ENCODE measurements at regions not wholly inside any gene's neighbourhood (a gene's known extent, or its start where the extent isn't known, plus 50 kb on each side); places are given as distances from the start of the nearest gene placed in this dataset.
"Not testable (repeated sequence)": the region's sequence is repeated elsewhere in the genome, so short reads cannot be mapped to it uniquely, and the experiment has no call there.

DNA sequence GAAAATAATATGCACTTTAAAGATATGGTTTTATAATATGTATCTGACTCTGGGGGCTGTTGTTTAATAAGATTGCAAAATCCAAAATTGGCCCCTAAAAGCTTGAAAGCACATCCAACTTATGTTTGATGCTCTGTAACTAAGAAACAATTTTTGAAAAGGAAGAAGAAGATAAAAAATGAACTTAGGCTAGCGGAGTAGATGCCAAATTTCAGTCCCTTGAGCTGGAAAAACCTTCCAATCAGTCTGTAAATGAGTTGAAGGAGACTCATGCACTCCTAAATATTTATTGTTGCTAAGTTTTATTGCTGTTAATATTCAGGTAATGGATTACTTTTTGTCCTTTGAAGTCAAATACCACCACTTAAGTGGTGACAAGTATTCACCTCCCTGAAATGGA is 465.0 kb downstream of the ZEB2 start:
- DNase-seq = no peak

DNA sequence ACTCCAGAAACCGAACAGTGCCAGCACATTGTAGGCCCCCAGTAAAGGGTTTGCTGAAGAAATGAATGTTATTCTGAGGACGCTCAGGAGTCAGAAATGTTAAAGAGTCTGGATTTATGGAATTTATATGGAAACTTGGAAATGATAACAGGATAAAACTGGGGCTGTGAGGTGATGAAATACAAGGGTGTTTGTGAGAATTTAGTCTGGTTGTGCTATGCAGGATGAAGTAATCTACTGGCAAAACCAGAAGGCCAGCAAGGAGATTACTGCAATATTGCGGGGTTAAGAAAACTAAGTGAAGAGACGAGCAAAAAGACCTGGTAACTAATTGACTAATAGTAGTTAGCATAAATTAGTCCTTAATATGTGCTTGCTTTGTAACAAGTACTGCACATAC is 467.8 kb downstream of the ZEB2 start:
- DNase-seq = no peak

DNA sequence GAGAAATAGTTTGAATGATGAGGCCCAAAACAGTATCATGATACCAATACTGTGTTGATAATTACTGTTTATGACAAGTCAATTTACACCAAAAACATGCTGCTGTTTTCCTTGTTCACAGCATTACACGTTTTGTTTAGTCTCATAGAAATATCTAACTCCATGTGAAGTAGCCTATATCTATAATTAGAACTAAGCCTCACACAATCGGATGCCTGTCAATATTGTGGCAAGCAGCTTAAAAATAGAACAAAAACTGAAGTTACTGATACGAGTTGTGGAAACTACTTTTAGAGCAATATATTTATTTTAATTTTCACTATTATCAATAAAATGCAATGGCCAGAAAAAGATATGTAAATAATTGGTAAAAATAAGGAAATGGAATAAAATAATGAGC is 470.8 kb downstream of the ZEB2 start:
- DNase-seq = no peak

DNA sequence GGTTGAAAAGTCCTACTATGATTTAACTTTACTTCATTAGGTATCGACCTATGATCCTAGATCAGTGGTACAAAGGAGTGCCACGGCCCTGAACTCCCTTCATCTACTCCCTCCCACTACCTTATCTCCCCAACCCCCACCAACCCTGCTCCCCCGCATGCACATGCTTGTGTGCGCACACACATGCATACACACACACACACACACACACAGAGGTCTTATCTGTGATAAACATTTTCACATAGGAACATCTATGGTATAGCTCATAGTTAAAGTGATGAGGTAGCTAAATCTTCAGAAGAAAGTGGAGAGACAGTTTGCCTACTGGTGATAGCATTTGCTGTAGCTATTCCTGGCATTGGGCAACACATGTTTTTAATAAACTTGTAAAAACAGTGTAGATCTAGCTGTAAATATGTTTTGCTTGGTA is 471.3 kb downstream of the ZEB2 start:
- DNase-seq = no peak

DNA sequence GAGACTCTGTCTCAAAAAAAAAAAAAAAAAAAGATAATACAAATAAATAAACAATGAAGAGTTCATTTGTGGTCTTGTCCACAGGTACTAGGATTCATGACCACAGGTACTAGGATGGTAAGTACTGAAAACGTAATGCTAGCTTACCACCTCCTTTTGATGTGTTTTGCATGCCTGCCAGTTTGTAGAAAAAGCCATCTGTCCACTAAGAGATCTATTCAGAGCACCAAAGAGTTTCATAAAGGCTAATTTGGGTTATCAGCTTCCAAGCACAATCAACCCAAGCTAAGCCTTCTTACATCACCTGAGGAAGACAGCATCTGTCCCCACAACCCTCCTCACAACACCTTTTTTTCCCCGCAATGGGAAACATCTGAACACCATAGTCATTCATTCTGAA is 477.2 kb downstream of the ZEB2 start:
- DNase-seq = no peak

DNA sequence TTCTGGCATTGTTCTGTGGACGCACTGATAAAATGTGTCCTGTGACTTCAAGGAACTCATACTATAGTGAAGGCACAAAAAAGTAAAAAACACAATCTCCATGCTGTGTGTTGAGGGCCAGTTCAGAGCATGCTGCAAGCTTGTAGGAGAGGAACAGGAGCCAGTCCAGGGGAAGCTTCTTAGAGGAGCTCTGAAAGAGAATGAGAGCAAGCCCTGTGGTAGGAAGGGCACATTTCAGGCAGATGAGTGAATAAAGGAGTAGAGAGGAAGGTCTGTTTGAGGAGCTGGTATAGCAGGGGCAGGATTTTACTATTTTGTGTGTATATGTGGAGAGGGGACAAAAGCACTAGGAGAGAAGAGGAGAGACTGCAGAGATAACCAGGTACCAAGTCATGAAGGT is 478.3 kb downstream of the ZEB2 start:
- no peak for DNase-seq

DNA sequence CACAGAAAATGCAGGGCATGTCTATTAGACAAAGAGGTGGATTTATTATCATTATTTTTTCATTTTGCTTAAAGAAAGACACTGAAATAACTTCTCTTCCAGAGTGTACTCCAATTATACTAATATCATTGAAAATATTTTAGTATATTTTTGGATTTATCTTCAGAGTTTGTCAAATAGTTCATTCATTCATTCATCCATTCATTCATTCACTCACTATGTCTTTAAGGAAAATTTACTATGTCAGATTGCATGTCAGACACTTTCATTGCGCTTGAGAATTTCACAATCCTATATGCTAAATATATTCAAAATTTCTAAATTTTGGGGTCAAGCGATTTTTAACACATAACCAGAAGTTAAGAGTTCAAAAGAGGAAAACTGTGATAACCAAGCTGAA is 479.1 kb downstream of the ZEB2 start:
- no peak for DNase-seq

DNA sequence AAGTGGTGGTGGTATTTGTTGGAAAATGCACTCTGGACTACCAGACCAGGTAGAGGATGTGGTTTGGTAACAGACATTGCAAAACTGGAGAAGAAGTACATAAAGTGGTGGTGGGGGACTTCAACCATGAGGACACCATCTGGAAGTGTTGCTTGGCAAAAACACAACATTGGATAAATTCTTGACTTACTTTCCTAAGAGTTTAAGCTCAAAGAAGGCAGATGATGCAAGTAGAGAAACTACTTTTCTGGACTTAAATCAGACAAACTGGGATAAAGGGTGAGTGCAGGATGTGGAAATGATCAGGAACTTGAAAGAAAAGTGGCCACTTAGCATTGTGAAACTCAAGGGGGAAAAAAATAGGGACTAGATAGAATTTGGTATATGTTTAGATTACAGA is 487.4 kb downstream of the ZEB2 start:
- DNase-seq = no peak

DNA sequence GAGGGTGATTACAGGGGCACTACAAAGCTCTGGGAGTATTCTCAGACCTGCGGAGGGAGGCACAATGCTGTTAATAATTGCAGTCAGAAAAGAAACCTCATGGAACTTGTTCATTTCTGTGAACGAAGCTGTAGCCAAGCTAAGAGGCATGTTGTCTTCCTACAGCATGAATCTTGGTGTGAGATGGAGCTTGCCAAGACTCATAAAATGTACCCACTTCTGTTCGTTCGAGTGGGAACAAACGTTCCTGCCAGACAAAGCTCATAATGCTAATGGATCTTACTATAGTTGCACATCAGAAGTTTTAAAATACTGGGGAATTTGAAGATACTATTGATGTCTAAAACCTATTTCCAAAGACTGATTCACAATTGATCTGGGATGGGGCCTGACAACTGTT is 489.1 kb downstream of the ZEB2 start:
- no peak for DNase-seq

DNA sequence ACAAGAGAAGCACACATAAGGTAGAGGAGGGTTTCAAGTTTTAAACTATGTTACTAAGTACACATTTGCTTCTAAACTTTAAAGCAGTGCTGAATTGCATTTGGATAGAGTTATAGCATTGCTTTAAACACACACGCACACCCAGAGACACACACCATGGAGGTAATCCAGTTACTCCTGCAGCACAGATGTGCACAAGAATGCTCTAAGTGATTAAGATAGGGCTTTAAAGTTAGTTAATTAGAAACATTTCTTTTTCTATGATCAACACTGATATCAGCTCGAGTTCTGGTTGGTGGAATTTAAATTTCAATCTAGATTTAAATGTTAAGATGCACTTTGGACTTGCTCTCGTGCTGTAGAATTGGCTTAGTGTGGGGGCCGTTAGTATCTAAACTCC is 492.3 kb downstream of the ZEB2 start:
- no peak for DNase-seq

DNA sequence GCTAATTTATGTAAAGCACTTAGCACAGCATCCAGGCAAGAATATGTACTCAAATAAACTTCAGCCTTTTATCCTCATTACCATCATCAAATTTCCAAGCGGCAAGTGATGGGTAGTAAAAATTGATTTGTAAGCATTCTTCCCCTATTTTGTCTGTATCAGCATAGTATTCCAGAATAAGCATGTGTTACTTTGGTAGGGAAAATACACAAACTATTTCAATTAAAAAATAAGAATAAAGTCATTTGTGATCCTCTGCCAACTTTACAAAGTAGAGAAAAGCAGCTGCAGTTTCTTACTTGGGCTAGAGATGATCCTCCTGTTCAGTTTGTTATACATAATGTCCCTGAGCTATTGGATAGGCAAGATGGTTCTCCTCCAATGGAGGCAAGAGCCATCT is 493.2 kb downstream of the ZEB2 start:
- no peak for DNase-seq

DNA sequence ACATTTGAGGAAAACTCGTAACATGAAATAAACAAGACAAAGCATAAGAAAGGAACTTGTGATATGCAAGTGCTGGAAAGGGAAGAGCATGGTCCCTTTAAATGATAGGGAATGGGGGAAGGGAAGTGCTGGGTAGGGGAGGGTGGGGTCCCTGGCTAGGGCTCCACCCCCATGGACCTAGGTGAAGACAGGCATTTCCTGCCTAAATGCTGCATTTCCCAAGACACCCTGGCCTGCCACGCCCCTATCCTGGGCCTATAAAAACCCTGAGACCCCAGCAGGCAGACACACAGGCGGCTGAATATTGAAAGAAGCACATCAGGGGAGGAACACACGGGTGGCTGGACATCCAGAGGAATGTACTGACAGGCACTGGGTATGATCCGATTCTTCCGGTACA is 499.9 kb downstream of the ZEB2 start:
- no peak for DNase-seq

DNA sequence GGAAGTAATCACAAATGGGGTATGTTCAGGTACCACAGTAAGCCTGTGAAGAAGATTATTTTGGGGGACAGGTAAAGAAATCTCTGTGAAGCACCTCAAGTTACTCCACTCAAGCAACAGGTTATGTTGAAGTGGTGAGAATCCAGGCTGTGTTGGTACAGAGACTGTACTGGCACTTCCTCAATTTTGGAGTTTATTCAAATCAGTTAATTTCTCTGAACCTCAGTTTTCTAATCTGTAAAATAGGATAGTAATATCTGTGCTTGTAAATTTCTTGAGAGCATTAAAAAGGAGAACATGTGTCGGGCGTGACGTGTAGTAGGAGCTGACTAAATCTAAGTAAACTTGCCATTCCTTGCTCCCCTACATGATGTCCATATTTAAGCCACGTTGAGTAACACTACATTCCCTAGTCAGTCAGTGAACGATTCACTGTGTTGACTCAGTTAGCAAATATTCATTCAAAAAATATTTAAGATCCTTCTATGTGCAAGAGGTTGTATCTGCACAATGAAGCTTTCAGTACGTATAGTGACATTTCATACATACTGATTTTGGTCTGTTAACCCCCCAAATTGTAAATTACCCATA is 504.2 kb downstream of the ZEB2 start:
- DNase-seq = no peak

DNA sequence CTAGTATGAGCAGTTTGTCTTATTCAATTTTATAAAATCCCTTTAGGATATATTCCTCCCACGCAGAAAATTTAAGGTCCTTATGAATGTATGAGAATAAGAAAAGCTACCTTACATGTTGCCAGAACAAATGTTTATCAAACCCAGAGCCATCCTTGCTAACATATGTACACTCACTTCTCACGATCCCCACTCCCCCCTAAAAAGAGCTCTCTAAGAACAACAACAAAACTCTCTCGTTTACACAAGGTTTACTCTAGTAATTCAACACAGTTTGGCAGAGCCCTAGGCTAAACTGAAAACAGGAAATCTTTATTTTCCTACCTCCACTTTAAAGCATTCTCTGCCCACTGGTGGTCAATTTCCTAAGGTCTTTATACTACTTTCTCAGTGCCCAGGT is 504.9 kb downstream of the ZEB2 start:
- DNase-seq = no peak

DNA sequence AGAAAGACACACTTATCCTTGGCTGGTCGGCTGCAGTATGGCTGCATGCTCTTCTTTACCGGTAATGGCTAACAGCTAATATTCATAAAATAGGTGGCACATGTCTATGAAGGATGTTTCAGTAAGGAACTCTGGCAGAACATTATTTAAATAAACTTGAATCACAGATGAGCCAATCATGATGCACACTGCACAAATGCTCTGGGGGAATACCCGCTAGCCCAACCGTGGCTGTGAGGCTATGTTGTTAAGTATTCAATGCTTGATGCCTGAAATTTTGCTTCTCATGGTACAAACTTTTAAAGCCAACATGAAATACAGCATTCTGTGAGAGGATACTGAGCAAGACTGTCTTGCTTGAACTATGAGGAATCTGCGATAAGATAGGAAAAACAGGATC is 505.8 kb downstream of the ZEB2 start:
- DNase-seq = no peak

DNA sequence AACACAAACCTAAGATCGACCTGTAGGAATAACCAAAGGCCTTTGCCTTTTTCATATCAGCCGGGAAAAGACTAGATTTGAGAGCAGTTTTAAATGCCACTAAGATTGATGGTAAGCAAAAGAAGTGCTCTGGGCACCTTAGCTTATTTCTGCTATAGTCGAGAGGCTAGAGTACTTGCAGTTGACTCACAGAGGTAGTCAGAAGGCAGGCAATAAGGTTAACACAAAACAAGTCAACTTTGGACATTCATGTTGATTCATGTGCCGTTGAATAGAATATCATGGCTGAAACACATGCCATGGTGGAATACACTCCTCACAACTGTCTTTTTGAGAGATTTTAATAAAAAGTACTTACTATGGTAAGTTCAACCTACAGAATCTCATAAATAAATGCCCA is 507.6 kb downstream of the ZEB2 start:
- DNase-seq = no peak

DNA sequence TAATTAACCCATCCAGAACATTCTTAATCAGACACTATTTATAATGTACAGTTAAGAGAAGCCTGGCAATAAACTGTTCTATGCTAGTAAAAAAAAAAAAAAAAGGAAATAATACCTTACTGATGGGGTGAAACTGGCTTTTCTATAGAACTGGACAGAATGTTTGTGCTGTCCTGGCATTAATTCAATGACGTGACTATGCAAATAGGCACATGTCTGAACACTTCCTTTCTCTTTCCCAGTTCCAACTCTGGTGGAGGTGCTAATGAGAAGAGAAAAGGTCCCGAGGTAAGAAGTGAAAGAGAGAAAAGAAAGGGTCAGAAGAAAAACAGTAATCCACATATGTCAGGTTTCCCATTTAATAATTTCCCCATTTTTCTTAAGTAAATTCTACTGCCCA is 508.4 kb downstream of the ZEB2 start:
- no peak for DNase-seq

DNA sequence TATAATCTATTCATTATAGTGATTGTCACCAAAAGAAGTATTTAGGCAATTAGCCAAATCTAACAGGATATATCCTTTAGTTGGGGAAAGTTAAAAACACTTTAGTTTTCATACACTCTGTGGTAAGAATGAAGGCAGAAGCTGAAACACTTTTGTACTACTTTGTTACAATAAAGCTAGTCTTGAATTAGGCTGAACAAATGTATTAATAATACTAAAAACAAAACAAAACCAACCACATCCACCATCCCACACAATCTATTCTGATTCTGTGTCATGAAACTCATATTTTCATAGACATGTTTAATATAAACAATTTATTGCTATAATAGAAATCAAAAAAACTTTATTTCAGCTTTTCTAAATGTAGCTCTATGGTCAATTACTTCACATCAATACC is 508.8 kb downstream of the ZEB2 start:
- DNase-seq = no peak

DNA sequence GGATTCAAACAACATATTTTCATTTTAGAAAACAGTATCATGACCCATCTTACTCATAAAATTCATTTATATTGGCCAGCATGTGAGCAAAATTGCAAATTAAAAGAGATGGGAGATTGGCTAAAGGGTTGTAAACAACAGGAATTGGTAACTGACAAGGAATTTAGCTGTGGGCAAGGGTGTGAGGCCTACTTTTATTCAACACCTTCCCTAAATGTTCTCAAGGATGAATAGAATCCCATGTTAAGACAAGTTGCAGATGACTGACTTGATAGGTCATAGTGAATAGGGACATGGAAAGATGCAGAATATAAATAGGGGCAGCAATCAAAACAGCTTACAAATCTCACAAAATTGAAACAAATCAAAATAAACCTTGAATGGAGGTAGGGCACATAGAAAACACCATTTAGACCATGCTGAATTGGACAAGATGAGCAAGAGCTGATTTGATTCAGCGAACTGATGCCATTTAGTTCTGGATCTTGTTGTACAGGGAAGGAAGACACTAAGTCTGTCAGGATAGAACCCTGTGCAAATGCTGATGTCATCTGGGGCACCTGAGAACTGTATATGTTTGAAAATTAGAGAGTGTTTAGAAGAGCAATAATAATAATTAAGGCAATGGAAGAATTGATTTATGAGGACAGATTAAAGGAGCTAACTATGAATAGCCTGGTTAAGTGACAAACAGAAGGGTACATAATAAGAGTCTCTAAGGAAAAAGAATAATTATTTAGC is 509.7 kb downstream of the ZEB2 start:
- no peak for DNase-seq

DNA sequence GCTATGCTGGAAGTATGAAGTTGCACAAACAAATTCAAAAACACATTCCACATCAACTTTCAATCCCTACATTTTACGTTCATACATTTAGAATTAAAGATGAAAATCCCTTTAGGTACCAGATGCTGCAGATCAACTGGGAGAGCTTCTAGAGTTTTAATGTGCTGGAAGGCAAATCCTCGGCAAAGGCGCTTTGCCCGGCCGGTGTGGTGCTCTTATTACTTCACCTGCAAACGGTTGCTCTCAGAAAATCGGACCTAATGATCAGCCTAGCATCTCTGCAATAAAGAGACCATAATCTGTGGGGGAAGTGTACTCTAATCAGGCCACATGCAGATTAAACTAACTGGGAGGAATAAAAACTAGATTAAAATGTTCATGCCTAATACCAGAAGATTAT is 513.8 kb downstream of the ZEB2 start:
- DNase-seq = no peak

DNA sequence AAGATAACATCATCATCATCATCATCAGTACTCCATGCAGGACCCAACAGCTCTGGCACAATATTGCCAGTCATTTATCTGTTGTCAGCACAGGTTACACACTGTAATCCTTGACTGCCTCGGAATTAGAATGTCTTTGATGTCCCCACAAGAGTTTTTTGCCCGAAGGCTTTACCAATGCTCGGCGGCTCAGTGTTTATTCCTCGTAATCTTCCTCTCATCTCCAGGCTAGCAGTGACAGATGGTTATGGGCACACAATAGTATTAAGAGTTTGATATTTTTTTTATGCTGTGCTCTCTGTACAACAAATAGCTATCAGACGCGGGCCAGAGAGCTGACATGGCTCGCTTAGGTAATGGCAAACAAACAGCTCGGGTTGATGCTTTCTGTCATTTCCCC is 515.2 kb downstream of the ZEB2 start:
- no peak for DNase-seq

DNA sequence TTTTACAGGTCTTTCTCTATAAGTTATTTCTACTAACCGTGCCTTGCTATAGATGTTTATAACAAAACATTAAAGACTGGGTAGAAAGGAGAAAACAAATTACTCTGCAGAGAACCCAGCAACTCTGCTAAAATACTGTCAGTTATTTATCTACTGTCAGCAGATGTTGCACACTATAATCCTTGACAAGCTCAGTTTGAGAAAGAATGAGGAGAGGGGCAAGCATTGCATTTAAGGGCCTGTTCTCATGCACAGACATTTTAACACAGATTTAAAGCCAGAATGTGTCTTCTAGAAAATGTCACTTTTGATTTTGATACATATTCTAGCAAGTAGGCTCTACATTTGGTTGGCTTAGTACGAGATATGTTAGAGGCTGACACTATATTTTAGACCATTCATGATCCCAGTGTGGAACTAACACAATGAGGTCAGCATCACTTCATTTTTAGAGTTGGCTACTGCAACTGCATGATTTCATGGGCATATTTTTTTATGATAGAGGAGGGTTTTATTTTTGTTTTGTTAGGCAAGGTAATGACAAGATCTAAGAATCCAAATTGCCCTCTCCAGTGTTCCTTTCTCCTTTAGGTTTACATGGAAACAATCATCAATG is 516.4 kb downstream of the ZEB2 start:
- DNase-seq = no peak

DNA sequence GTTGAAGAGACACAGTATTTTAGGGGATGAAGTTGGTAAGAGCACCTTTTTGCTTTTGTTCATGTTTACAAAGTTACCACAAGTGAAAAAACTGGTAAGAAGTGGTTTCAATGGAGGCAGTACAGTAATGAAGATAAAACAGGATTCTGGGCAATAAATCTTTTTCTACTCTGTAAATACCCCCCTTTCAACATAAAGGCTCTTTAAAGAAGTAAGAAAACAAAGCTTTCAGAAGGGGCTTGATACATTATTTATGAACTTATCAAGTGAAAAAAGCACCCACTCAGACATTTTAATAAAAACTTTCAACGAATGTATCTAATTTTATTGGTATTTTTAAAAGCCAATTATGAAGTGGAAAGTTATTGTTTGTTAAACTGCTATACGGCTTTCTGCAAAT is 522.9 kb downstream of the ZEB2 start:
- no peak for DNase-seq

DNA sequence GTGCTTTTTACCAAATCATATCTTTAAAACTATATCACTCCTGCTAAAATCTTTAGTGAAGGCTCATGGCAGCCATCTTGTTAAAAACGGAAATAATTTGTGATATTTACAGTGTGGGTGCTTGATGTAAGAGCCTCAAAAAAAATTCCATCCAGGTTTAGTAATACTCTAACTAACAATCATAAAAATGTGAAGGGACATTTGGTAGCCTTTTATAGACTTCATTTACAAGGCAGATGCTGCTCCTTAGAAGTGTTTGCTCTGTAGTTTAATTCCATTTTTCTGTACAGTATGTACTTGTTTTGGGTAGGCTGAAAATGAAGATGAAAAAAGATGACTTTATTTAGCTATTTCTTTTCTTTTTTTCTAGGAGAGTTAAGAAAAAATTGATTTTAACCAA is 525.0 kb downstream of the ZEB2 start:
- DNase-seq = no peak

DNA sequence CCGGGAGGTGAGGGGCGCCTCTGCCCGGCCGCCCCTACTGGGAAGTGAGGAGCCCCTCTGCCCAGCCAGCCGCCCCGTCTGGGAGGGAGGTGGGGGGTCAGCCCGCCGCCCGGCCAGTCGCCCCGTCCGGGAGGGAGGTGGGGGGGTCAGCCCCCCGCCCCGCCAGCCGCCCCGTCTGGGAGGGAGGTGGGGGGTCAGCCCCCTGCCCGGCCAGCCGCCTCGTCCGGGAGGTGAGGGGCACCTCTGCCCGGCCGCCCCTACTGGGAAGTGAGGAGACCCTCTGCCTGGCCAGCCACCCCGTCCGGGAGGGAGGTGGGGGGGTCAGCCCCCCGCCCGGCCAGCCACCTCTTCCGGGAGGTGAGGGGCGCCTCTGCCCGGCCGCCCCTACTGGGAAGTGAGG is 528.3 kb downstream of the ZEB2 start:
- not testable (repeated sequence) for DNase-seq

Measured in kidney glomerular epithelial cell (primary cell).